ENCODE measurements at regions not wholly inside any gene's neighbourhood (a gene's known extent, or its start where the extent isn't known, plus 50 kb on each side); places are given as distances from the start of the nearest gene placed in this dataset.

- Histone ChIP-seq H3K79me2 (ENCODE audit: insufficient read depth) (no peaks in the 10 kb centered on the region), H3K27ac (ENCODE audit: low read depth in 2 of 2, low read length in 1 of 2) (no peak overlapping the region), H2AFZ (ENCODE audit: low read depth) (no peak overlapping the region), H3K4me2 (no peak overlapping the region), H3K9me3 (no peaks in the 10 kb centered on the region), H3K9ac (no peak overlapping the region), H3K9me2 (no peaks in the 10 kb centered on the region), H3K36me3 (replicated peaks in 1 of 2; ENCODE audit: control insufficient read depth in 1 of 2, insufficient read depth in 2 of 2, low read length in 1 of 2) (no peaks in the 10 kb centered on the region), H3K27me3 (ENCODE audit: insufficient read depth) (no peaks in the 10 kb centered on the region), H3K4me1 (ENCODE audit: control insufficient read depth in 1 of 2, insufficient read depth in 2 of 2, low read depth in 1 of 2, low read length in 1 of 2) (peaks cover 0 to 6% of the 10 kb centered on the region in 2 experiments; a peak in 1 of 4 replicates), H3F3A (replicated peaks; ENCODE audit: insufficient read depth) (peaks cover 10% of the 10 kb centered on the region), H3K4me3 (ENCODE audit: low read depth in 2 of 2, low read length in 1 of 2) (no peak overlapping the region), H4K20me1 (ENCODE audit: insufficient read depth) (no peaks in the 10 kb centered on the region)
- ChIA-PET CTCF (interaction anchor here (1.2 kb wide), 1 partner anchor 20 kb away, joined by 3 read pairs; no protein-coding TSS in a partner anchor), POLR2A (no interaction called here)
- DNase-seq: no peak
- TF ChIP-seq RCOR1 (IDR thresholded peaks at IDR 0.05; ENCODE audit: low read length) (no peak), JUND (IDR thresholded peaks at IDR 0.05) (no peak), FOXM1 (IDR thresholded peaks at IDR 0.05; ENCODE audit: low read depth) (no peak), EZH2phosphoT487 (IDR thresholded peaks at IDR 0.05; ENCODE audit: borderline replicate concordance, low read depth) (no peak), MAX (IDR thresholded peaks at IDR 0.05; ENCODE audit: low read depth) (no peak), NFIC (IDR thresholded peaks at IDR 0.05; ENCODE audit: borderline replicate concordance) (no peak), MEF2A (IDR thresholded peaks at IDR 0.05; ENCODE audit: borderline replicate concordance, low read depth) (no peak), TCF12 (IDR thresholded peaks at IDR 0.05) (no peak), POLR2AphosphoS5 (IDR thresholded peaks at IDR 0.05; ENCODE audit: low read depth, low read length) (no peak), CHD2 (IDR thresholded peaks at IDR 0.05; ENCODE audit: low read length, partially characterized antibody) (no peak), YY1 (IDR thresholded peaks at IDR 0.05; ENCODE audit: low read depth) (no peak)
- TF ChIP-seq, protein P1, sequence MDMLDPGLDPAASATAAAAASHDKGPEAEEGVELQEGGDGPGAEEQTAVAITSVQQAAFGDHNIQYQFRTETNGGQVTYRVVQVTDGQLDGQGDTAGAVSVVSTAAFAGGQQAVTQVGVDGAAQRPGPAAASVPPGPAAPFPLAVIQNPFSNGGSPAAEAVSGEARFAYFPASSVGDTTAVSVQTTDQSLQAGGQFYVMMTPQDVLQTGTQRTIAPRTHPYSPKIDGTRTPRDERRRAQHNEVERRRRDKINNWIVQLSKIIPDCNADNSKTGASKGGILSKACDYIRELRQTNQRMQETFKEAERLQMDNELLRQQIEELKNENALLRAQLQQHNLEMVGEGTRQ (IDR thresholded peaks at IDR 0.05; ENCODE audit: borderline replicate concordance, low read depth, low read length): no peak
- TF ChIP-seq, protein P2, sequence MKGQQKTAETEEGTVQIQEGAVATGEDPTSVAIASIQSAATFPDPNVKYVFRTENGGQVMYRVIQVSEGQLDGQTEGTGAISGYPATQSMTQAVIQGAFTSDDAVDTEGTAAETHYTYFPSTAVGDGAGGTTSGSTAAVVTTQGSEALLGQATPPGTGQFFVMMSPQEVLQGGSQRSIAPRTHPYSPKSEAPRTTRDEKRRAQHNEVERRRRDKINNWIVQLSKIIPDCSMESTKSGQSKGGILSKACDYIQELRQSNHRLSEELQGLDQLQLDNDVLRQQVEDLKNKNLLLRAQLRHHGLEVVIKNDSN (IDR thresholded peaks at IDR 0.05; ENCODE audit: borderline replicate concordance, low read depth): no peak
Observed at GRCh38 chr13:72201726-72202125, 334.7 kb upstream of the DACH1 start.

- no peak for DNase-seq
- H3K36me3 ChIP-seq (replicated peaks in 1 of 2; ENCODE audit: control insufficient read depth in 1 of 2, insufficient read depth in 2 of 2, low read length in 1 of 2): no peaks in the 10 kb centered on the region
- 43% methylated on average over 2 of the region's 2 CpGs for WGBS (ENCODE audit: low lambda C conversion rate)
- POLR2A ChIA-PET: no interaction called here
- H3K9me2 ChIP-seq: no peaks in the 10 kb centered on the region
- no peak overlapping the region for H3K27ac ChIP-seq (ENCODE audit: low read depth in 2 of 2, low read length in 1 of 2)
- H3K4me2 ChIP-seq: no peak overlapping the region
- no peak overlapping the region for H3K9ac ChIP-seq
- TF ChIP-seq EZH2phosphoT487 (IDR thresholded peaks at IDR 0.05; ENCODE audit: borderline replicate concordance, low read depth) (no peak), CHD2 (IDR thresholded peaks at IDR 0.05; ENCODE audit: low read length, partially characterized antibody) (no peak), RCOR1 (IDR thresholded peaks at IDR 0.05; ENCODE audit: low read length) (no peak), TEAD4 (IDR thresholded peaks at IDR 0.05; ENCODE audit: borderline replicate concordance, insufficient read depth) (no peak), MXI1 (IDR thresholded peaks at IDR 0.05; ENCODE audit: low read depth, low read length) (no peak), SMC3 (IDR thresholded peaks at IDR 0.05; ENCODE audit: low read depth, low read length) (no peak), NFIC (IDR thresholded peaks at IDR 0.05; ENCODE audit: borderline replicate concordance) (no peak), NRF1 (IDR thresholded peaks at IDR 0.05; ENCODE audit: low read depth, low read length) (no peak), TCF12 (IDR thresholded peaks at IDR 0.05) (no peak), PBX3 (IDR thresholded peaks at IDR 0.05) (no peak)
- no peaks in the 10 kb centered on the region for H4K20me1 ChIP-seq (ENCODE audit: insufficient read depth)
- no peaks in the 10 kb centered on the region for H3K9me3 ChIP-seq
- CTCF ChIA-PET: interaction anchor here (0.6 to 0.8 kb wide), 2 partner anchors 9 to 282 kb away, joined by 3 read pairs; no protein-coding TSS in a partner anchor
- H3K4me1 ChIP-seq (ENCODE audit: control insufficient read depth in 1 of 2, insufficient read depth in 2 of 2, low read depth in 1 of 2, low read length in 1 of 2): peaks cover 2 to 6% of the 10 kb centered on the region in 2 experiments; a peak in 2 of 4 replicates
- H3K27me3 ChIP-seq (ENCODE audit: insufficient read depth): no peaks in the 10 kb centered on the region
- no peak overlapping the region for H3K4me3 ChIP-seq (ENCODE audit: low read depth in 2 of 2, low read length in 1 of 2)
- no peaks in the 10 kb centered on the region for H3K79me2 ChIP-seq (ENCODE audit: insufficient read depth)
- no peak overlapping the region for H2AFZ ChIP-seq (ENCODE audit: low read depth)
- peaks cover 10% of the 10 kb centered on the region for H3F3A ChIP-seq (replicated peaks; ENCODE audit: insufficient read depth)
Observed at GRCh38 chr13:72199640-72200039, 332.6 kb upstream of the DACH1 start.

Data from SK-N-SH (cell line).